Activated CD4-positive, alpha-beta T cell treated with anti-CD3 and anti-CD28 coated beads, Interleukin-2, amount 10 ng/mL, durations not matched to agents 7 days and 5 days (primary cell): ENCODE measurements at regions not wholly inside any gene's neighbourhood (a gene's known extent, or its start where the extent isn't known, plus 50 kb on each side); places are given as distances from the start of the nearest gene placed in this dataset.
"Not testable (repeated sequence)": the region's sequence is repeated elsewhere in the genome, so short reads cannot be mapped to it uniquely, and the experiment has no call there.

Source experiments
- CTCF ChIA-PET: fragments of 350-600 bp; sonication (Branson Sonifier 250); formaldehyde crosslinking; loops from one replicate; lab custom pipeline; 2021; ENCODE audit warnings: antibody characterized with exemption; lab: Charles Lee
- POLR2A ChIA-PET: fragments of 350-600 bp; sonication (Branson Sonifier 250); formaldehyde crosslinking; loops from one replicate; lab custom pipeline; 2021; ENCODE audit warnings: antibody characterized with exemption; lab: Charles Lee
- DNase-seq: peaks from one replicate; pipeline ENCODE4 v3.0.0-alpha.2; 2020
- H3K27ac Mint-ChIP-seq: one replicate; pipeline ENCODE4 v1.8.0; 2021; ENCODE audit warnings: mild to moderate bottlenecking, moderate library complexity, mixed read lengths
- H3K27me3 Mint-ChIP-seq: one replicate; pipeline ENCODE4 v1.8.0; 2021; ENCODE audit warnings: mixed read lengths
- H3K36me3 Mint-ChIP-seq: one replicate; pipeline ENCODE4 v1.8.0; 2021; ENCODE audit warnings: low read depth, mixed read lengths
- H3K4me1 Mint-ChIP-seq: one replicate; pipeline ENCODE4 v1.8.0; 2021; ENCODE audit warnings: mixed read lengths
- H3K4me3 Mint-ChIP-seq: one replicate; pipeline ENCODE4 v1.8.0; 2021; ENCODE audit warnings: mild to moderate bottlenecking, moderate library complexity, mixed read lengths
- H3K9me3 Mint-ChIP-seq: one replicate; pipeline ENCODE4 v1.8.0; 2021; ENCODE audit warnings: mixed read lengths

DNA sequence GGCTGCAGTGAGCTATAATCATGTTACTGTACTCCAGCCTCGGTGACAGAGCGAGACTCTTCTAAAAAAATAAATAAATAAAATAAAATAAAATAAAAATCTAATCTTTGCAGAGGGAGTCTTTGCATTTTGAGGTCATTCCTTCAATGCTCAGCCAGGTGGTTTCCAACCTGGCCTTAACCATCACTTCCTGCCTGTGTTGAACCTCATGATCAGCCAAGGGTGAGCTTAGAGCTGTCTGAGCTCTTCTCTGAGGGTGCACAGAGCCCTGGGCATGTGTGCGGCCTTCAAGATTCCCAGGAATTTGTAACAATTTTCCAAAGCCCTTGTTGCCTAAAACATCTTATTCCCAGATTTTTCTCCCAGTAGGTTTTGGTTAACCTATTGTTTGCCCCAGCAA is 94.3 kb downstream of the KCNJ12 start:
- POLR2A ChIA-PET, H3K27me3 Mint-ChIP-seq, H3K4me1 Mint-ChIP-seq, H3K9me3 Mint-ChIP-seq, DNase-seq, H3K4me3 Mint-ChIP-seq, H3K36me3 Mint-ChIP-seq, H3K27ac Mint-ChIP-seq: not testable (repeated sequence)
- CTCF ChIA-PET: interaction anchor here (1.1 kb wide), 1 partner anchor 14 kb away, joined by 4 read pairs; no protein-coding TSS in a partner anchor

GRCh38 chr17:21470861-21471260 is 94.7 kb downstream of the KCNJ12 start:
- no peak overlapping the region for H3K27ac Mint-ChIP-seq
- no peak for DNase-seq
- H3K36me3 Mint-ChIP-seq: no peaks in the 10 kb centered on the region
- CTCF ChIA-PET: no interaction called here
- peaks cover 7% of the 10 kb centered on the region for H3K27me3 Mint-ChIP-seq
- H3K4me3 Mint-ChIP-seq: no peak overlapping the region
- H3K4me1 Mint-ChIP-seq: no peaks in the 10 kb centered on the region
- POLR2A ChIA-PET: no interaction called here
- no peaks in the 10 kb centered on the region for H3K9me3 Mint-ChIP-seq

DNA sequence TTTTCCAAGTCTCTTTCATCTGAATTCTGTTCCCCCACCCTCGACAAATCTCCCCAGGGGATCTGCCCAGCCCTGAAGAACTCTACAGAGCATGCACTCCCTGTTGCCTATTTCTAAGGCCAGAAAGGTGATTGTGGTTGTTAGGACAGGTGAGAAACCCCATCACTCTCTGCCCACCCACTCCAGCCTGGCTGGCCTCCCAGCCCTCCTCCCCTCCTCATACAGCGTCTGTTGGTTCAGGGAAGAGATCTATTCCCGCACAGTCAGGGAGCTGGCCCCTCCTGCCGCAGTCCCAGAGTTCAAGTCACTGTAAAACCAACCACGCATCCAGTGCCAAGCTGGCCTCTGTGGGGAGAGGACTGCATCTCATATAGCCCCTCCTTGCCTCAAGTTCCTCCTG is 98.7 kb downstream of the KCNJ12 start:
- Mint-ChIP-seq H3K4me3 (no peak overlapping the region), H3K36me3 (no peaks in the 10 kb centered on the region), H3K27ac (no peak overlapping the region), H3K9me3 (peaks cover 13% of the 10 kb centered on the region), H3K27me3 (peaks cover 9% of the 10 kb centered on the region), H3K4me1 (no peaks in the 10 kb centered on the region)
- DNase-seq: no peak
- ChIA-PET POLR2A (no interaction called here), CTCF (no interaction called here)

DNA sequence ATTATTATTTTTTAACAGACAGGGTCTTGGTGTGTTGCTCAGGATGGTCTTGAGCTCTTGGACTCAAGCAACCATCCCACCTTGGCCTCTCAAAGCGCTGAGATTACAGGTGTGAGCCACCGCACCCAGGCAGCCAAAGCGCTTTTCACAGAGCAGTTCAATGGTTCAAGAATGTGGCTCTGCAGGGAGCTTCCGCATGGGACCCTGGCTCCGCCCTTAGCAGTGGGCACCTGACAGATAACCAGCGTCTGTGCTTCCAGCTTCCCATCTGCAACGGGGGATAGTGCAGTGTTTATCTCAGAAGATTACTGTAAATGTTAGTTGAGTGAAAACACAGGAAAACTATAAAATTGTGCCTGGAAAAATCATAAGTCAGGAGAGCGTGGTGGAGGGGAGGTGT is 99.4 kb downstream of the KCNJ12 start:
- Mint-ChIP-seq H3K4me3 (no peak overlapping the region), H3K27me3 (peaks cover 14% of the 10 kb centered on the region), H3K4me1 (no peaks in the 10 kb centered on the region), H3K27ac (no peak overlapping the region), H3K9me3 (peaks cover 13% of the 10 kb centered on the region), H3K36me3 (no peaks in the 10 kb centered on the region)
- ChIA-PET CTCF (no interaction called here), POLR2A (no interaction called here)
- DNase-seq: no peak

GRCh38 chr17:21476867-21477266 is 100.7 kb downstream of the KCNJ12 start:
- CTCF ChIA-PET: interaction anchor here (0.7 kb wide), 1 partner anchor 23 kb away, joined by 3 read pairs; no protein-coding TSS in a partner anchor
- Mint-ChIP-seq H3K27me3 (peaks cover 16% of the 10 kb centered on the region), H3K27ac (no peak overlapping the region), H3K4me1 (no peaks in the 10 kb centered on the region), H3K36me3 (no peaks in the 10 kb centered on the region), H3K4me3 (no peak overlapping the region), H3K9me3 (peaks cover 13% of the 10 kb centered on the region)
- no peak for DNase-seq
- POLR2A ChIA-PET: no interaction called here

DNA sequence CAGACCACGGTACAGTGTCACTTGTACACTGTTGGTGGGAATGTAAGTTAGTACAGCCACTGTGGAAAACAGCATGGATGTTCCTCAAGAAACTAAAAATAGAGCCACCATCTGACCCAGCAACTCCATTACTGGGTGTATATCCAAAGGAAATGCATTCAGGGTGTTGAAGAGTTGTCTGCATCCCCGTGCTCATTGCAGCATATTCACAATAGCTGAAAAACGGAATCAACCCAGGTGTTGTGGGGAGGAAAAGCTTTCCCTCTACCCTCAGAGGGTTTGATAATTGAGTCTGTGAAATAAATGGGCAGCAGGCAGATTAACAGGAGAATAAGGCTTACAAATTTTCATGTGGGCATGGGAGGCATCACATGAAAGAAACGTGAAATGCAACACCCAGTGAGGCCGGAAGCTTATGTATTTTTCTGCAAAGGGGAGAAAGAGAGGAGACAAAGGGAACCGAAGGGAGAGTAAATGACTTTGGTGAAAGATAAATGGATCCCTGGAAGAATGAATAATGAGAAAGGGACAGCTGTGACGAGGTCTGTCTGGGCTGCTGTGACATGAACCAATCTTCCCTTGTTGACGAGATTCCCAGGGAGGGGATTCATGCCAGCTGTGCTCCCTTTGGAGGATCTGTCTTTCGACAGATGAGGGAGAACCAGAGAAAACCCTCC is 106.2 kb downstream of the KCNJ12 start:
- no peak overlapping the region for H3K4me3 Mint-ChIP-seq
- H3K9me3 Mint-ChIP-seq: peaks cover 13% of the 10 kb centered on the region
- DNase-seq: no peak
- H3K27me3 Mint-ChIP-seq: peaks cover 41% of the 10 kb centered on the region
- H3K36me3 Mint-ChIP-seq: no peaks in the 10 kb centered on the region
- ChIA-PET CTCF (no interaction called here), POLR2A (no interaction called here)
- H3K27ac Mint-ChIP-seq: no peak overlapping the region
- H3K4me1 Mint-ChIP-seq: no peaks in the 10 kb centered on the region

- DNase-seq, CTCF ChIA-PET, H3K27ac Mint-ChIP-seq, H3K9me3 Mint-ChIP-seq, H3K36me3 Mint-ChIP-seq, H3K4me3 Mint-ChIP-seq, H3K4me1 Mint-ChIP-seq, POLR2A ChIA-PET: not testable (repeated sequence)
- H3K27me3 Mint-ChIP-seq: peaks cover 27% of the 10 kb centered on the region
Observed at GRCh38 chr17:21488043-21488442, 111.9 kb downstream of the KCNJ12 start.

DNA sequence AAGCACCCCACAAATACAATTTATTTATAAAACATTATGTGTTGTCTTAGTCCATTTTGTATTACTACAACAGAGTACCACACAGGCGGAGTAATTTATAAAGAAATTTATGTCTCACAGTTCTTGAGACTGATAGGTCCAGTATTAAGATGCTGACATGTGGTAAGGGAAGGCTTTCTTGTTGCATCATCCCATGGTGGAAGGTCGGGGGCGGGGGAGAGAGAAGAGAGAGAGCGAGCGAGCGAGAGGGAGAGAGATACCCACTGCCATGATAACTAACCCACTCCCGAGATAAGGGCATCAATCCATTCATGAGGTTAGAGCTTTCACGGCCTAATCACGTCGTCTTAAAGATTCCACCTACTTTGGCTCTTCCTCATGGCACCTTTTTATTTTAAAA is 117.8 kb downstream of the KCNJ12 start:
- DNase-seq: no peak
- ChIA-PET POLR2A (no interaction called here), CTCF (no interaction called here)
- Mint-ChIP-seq H3K4me3 (no peak overlapping the region), H3K36me3 (no peaks in the 10 kb centered on the region), H3K27me3 (peaks cover 10% of the 10 kb centered on the region), H3K27ac (no peak overlapping the region), H3K9me3 (no peaks in the 10 kb centered on the region), H3K4me1 (no peaks in the 10 kb centered on the region)

GRCh38 chr17:21495281-21495680 is 119.1 kb downstream of the KCNJ12 start:
- DNase-seq: no peak
- ChIA-PET POLR2A (no interaction called here), CTCF (no interaction called here)
- no peaks in the 10 kb centered on the region for H3K36me3 Mint-ChIP-seq
- no peaks in the 10 kb centered on the region for H3K4me1 Mint-ChIP-seq
- H3K27ac Mint-ChIP-seq: no peak overlapping the region
- no peak overlapping the region for H3K4me3 Mint-ChIP-seq
- H3K27me3 Mint-ChIP-seq: peaks cover 13% of the 10 kb centered on the region
- no peaks in the 10 kb centered on the region for H3K9me3 Mint-ChIP-seq

GRCh38 chr17:21500064-21500463 is 123.9 kb downstream of the KCNJ12 start:
- Mint-ChIP-seq H3K4me3 (no peak overlapping the region), H3K27me3 (peaks cover 13% of the 10 kb centered on the region), H3K9me3 (no peaks in the 10 kb centered on the region), H3K4me1 (no peaks in the 10 kb centered on the region), H3K27ac (no peak overlapping the region), H3K36me3 (no peaks in the 10 kb centered on the region)
- no peak for DNase-seq
- ChIA-PET POLR2A (no interaction called here), CTCF (interaction anchor here (0.9 to 1.3 kb wide), 3 partner anchors 12 to 23 kb away, joined by 3 to 4 read pairs (median 3); no protein-coding TSS in a partner anchor)

GRCh38 chr17:21501927-21502700 is 126.0 kb downstream of the KCNJ12 start:
- H3K4me1 Mint-ChIP-seq, H3K4me3 Mint-ChIP-seq, H3K9me3 Mint-ChIP-seq, H3K27ac Mint-ChIP-seq, DNase-seq, H3K36me3 Mint-ChIP-seq, POLR2A ChIA-PET, CTCF ChIA-PET: not testable (repeated sequence)
- H3K27me3 Mint-ChIP-seq: peaks cover 13% of the 10 kb centered on the region

DNA sequence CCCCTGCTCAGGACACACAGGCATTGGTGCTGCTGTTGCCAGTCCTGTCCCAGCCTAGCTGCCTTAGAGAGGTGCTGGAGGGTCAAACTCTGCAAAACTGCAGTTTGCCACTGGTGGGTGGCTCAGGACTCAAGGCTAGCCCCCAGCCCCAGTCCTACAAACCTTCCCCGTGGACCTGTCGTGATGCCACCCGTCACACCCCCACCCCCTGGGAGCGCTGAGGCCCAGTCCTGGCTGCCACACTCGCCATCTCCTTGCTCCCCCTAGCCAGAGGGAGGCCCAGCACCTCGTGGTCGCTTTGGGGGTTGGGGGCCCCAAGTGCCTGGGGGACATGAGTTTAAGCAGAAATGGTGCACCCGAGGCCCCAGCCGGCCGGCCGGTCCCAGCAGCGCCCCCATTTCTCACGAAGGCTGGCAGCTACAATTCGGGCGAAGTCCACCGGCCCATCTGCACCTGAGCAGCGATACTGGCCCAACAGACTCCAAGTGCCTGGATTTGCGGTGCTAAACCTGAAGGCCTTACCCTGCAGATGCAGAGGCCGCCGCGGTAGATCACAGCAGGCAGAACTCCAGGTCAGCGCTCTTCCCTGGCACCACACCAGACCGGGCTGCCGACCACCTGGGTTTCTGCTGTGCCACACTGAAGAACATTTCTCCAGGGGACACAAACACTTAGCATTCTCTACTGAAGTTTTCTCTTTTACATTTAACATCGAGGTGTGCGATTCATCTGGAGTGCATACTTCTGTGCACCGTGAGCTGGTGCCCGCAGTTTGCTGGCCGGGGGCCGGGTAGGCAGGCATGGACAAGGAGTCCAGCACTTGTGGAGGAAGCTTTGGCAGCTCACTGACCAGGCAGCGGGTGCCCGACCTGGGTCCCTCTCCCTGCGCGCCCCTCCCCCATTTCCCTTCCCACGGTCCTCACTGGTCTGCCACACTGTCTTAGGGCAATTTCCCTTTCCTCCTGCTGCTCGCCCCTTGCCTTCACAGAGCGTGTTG is 130.0 kb downstream of the KCNJ12 start:
- DNase-seq: no peak
- ChIA-PET CTCF (no interaction called here), POLR2A (interaction anchor here (0.6 kb wide), 1 partner anchor 195 kb away, joined by 3 read pairs; no protein-coding TSS in a partner anchor)
- peaks cover 10% of the 10 kb centered on the region for H3K4me1 Mint-ChIP-seq
- H3K27ac Mint-ChIP-seq: no peak overlapping the region
- H3K27me3 Mint-ChIP-seq: peaks cover 27% of the 10 kb centered on the region
- H3K9me3 Mint-ChIP-seq: no peaks in the 10 kb centered on the region
- H3K4me3 Mint-ChIP-seq: no peak overlapping the region
- H3K36me3 Mint-ChIP-seq: no peaks in the 10 kb centered on the region
